Keratinocyte (primary cell): ENCODE measurements at regions not wholly inside any gene's neighbourhood (a gene's known extent, or its start where the extent isn't known, plus 50 kb on each side); places are given as distances from the start of the nearest gene placed in this dataset.

Experiments used
- DNase-seq: peaks from one replicate; pipeline ENCODE4 v3.0.0-alpha.2; 2011; ENCODE audit warnings: low read depth, missing footprints, low spot score
- FAIRE-seq: peaks from 2 replicates; lab custom pipeline; 2011; peaks lifted over from hg19 to GRCh38; lab: Jason Lieb, UNC
- H2AFZ ChIP-seq: 2 replicates; pipeline ENCODE4 v1.6.0; 2012; ENCODE audit warnings: low read length, control low read depth, inconsistent platforms; ENCODE audit not compliant: control insufficient read depth
- H3K27ac ChIP-seq: 2 replicates; pipeline ENCODE4 v1.5.1; 2011; ENCODE audit warnings: low read length; ENCODE audit not compliant: control insufficient read depth, insufficient read depth
- H3K27me3 ChIP-seq: 3 replicates; pipeline ENCODE4 v1.6.0; 2011; ENCODE audit warnings: low read length; ENCODE audit not compliant: control insufficient read depth, insufficient read depth; ENCODE audit errors: extremely low read depth
- H3K36me3 ChIP-seq, 2 experiments: 2 replicates in 1 of 2; 3 replicates in 1 of 2; pipeline ENCODE4 v1.5.1; 2011; ENCODE audit warnings: low read length in 2 of 2, mild to moderate bottlenecking in 1 of 2; ENCODE audit not compliant: control insufficient read depth in 2 of 2, insufficient read depth in 2 of 2; ENCODE audit errors: extremely low read depth in 1 of 2
- H3K4me1 ChIP-seq: 3 replicates; pipeline ENCODE4 v1.5.1; 2011; ENCODE audit warnings: low read length; ENCODE audit not compliant: control insufficient read depth, insufficient read depth; ENCODE audit errors: extremely low read depth
- H3K4me2 ChIP-seq: 3 replicates; pipeline ENCODE4 v1.6.0; 2011; ENCODE audit warnings: low read depth, low read length; ENCODE audit not compliant: control insufficient read depth, insufficient read depth; ENCODE audit errors: extremely low read depth
- H3K4me3 ChIP-seq, 3 experiments: fragments of 200-600 bp in 1 of 3; sonication (generic) in 1 of 3; 2 replicates in 2 of 3; 3 replicates in 1 of 3; pipeline ENCODE4 v1.5.1; 2011 to 2016; ENCODE audit warnings: low read length in 3 of 3, mild to moderate bottlenecking in 3 of 3, control low read depth in 2 of 3, inconsistent platforms in 1 of 3, low read depth in 1 of 3, mixed read lengths in 1 of 3, mixed run types in 1 of 3, moderate library complexity in 1 of 3; ENCODE audit not compliant: control insufficient read depth in 2 of 3, insufficient read depth in 2 of 3; ENCODE audit errors: extremely low read depth in 1 of 3
- H3K79me2 ChIP-seq: 2 replicates; pipeline ENCODE4 v1.6.0; 2012; ENCODE audit warnings: low read length; ENCODE audit not compliant: control insufficient read depth, insufficient read depth
- H3K9ac ChIP-seq: 3 replicates; pipeline ENCODE4 v1.6.0; 2011; ENCODE audit warnings: low read length; ENCODE audit not compliant: control insufficient read depth, insufficient read depth; ENCODE audit errors: extremely low read depth
- H3K9me1 ChIP-seq: 3 replicates; pipeline ENCODE4 v1.6.0; 2011; ENCODE audit warnings: low read length; ENCODE audit not compliant: control insufficient read depth, insufficient read depth; ENCODE audit errors: extremely low read depth
- H3K9me3 ChIP-seq: 2 replicates; pipeline ENCODE4 v1.5.1; 2012; ENCODE audit warnings: low read depth, low read length; ENCODE audit not compliant: control insufficient read depth
- H4K20me1 ChIP-seq: 3 replicates; pipeline ENCODE4 v1.6.0; 2011; ENCODE audit warnings: low read length; ENCODE audit not compliant: control insufficient read depth, insufficient read depth; ENCODE audit errors: extremely low read depth
- CTCF ChIP-seq, 3 experiments: IDR thresholded peaks in 1 of 3; conservative IDR thresholded peaks in 1 of 3; optimal IDR thresholded peaks in 1 of 3; 2 replicates in 2 of 3; 3 replicates in 1 of 3; pipeline versions ENCODE3 to v1.5.1; 2011; ENCODE audit warnings: low read length in 3 of 3, mild to moderate bottlenecking in 3 of 3, moderate library complexity in 2 of 3, control low read depth in 1 of 3, inconsistent platforms in 1 of 3; ENCODE audit not compliant: insufficient read depth in 2 of 3; ENCODE audit errors: extremely low read depth in 1 of 3
- EZH2 ChIP-seq: IDR thresholded peaks from one replicate; pipeline ENCODE4 v1.6.1; 2012; ENCODE audit warnings: inconsistent platforms, mild to moderate bottlenecking, low read length, moderate library complexity
- dilution Hi-C: fragments of 300-500 bp; cut with MboI; formaldehyde crosslinking; loops from one replicate; pipeline ENCODE4 v1.7.0; 2020; ENCODE audit warnings: low sequenced_read_pairs; ENCODE audit not compliant: extremely low pct_ligation_motif_present

GRCh38 chr1:192730198-192730597 is 78.6 kb upstream of the RGS2 start:
- Histone ChIP-seq H3K36me3 (no peaks in the 10 kb centered on the region), H2AFZ (no peak overlapping the region), H3K4me2 (no peak overlapping the region), H3K27ac (no peak overlapping the region), H3K4me3 (no peak overlapping the region), H3K27me3 (no peaks in the 10 kb centered on the region), H3K9me3 (no peaks in the 10 kb centered on the region), H3K9ac (no peak overlapping the region), H3K4me1 (peaks cover 11% of the 10 kb centered on the region), H3K9me1 (no peaks in the 10 kb centered on the region), H4K20me1 (no peaks in the 10 kb centered on the region), H3K79me2 (no peaks in the 10 kb centered on the region)
- no peak for TF ChIP-seq CTCF (optimal IDR thresholded peaks at IDR 0.05 in 1 of 3, IDR thresholded peaks at IDR 0.05 in 1 of 3, conservative IDR thresholded peaks at IDR 0.05 in 1 of 3; ENCODE audit: extremely low read depth in 1 of 3, insufficient read depth in 2 of 3, low read length in 3 of 3)
- TF ChIP-seq EZH2, result no peak
- dilution Hi-C loops, result no loop called here
- no peak for FAIRE-seq
- DNase-seq, result no peak

GRCh38 chr1:192732787-192733186 is 76.1 kb upstream of the RGS2 start:
- Histone ChIP-seq H3K9me1 (no peaks in the 10 kb centered on the region), H3K4me2 (no peak overlapping the region), H3K79me2 (no peaks in the 10 kb centered on the region), H3K27me3 (no peaks in the 10 kb centered on the region), H3K9ac (no peak overlapping the region), H3K27ac (no peak overlapping the region), H3K4me1 (no peaks in the 10 kb centered on the region), H3K9me3 (no peaks in the 10 kb centered on the region), H2AFZ (peak overlapping the region; percentile 76), H4K20me1 (no peaks in the 10 kb centered on the region), H3K4me3 (no peak overlapping the region), H3K36me3 (no peaks in the 10 kb centered on the region)
- FAIRE-seq (peak; percentile 9), DNase-seq (no peak)
- dilution Hi-C loops, result no loop called here
- TF ChIP-seq EZH2 (no peak), CTCF (optimal IDR thresholded peaks at IDR 0.05 in 1 of 3, IDR thresholded peaks at IDR 0.05 in 1 of 3, conservative IDR thresholded peaks at IDR 0.05 in 1 of 3; ENCODE audit: extremely low read depth in 1 of 3, insufficient read depth in 2 of 3, low read length in 3 of 3) (peak in 1 of 3 experiments; percentile 17)
